GM12873 (cell line): ENCODE measurements at regions not wholly inside any gene's neighbourhood (a gene's known extent, or its start where the extent isn't known, plus 50 kb on each side); places are given as distances from the start of the nearest gene placed in this dataset.
A peak's percentile ranks its signal among the peaks of the same experiment; 100 is the strongest.

Experiments used
- TF ChIP-seq, protein P1 (sequence below): IDR thresholded peaks from 2 replicates; pipeline ENCODE4 v1.5.1; 2012; ENCODE audit warnings: low read depth, mild to moderate bottlenecking, moderate library complexity, low read length, control low read depth; ENCODE audit not compliant: insufficient read depth; ENCODE audit errors: missing control alignments

DNA sequence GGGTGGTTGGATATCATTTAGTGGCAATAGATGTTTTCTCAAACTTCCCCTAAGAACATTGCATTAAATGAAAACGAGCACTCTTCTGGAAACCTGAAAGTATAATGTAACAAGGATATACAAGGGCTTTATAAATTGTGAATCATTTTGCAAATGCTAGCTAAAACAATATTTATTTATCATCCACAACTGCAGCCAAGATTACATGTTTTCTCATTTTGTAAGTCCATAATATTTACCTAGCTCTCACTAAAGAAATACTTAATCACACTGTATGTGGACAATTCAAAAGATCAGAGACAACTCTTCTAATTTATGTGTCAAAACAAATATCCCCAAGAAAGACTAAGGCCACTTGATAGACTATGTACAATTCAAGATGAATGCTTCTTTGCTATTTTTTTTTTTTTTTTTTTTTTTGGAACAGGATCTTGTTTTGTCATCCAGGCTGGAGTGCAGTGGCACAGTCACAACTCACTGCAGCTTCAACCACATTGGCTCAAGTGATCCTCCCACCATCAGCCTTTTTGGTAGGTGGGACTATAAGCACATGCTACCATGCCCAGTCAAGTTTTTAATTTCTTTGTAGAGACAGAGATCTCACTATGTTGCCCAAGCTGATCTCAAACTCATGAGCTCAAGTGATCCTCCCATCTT lies 427.7 kb upstream of the THBS1 start:
- TF ChIP-seq, protein P1, sequence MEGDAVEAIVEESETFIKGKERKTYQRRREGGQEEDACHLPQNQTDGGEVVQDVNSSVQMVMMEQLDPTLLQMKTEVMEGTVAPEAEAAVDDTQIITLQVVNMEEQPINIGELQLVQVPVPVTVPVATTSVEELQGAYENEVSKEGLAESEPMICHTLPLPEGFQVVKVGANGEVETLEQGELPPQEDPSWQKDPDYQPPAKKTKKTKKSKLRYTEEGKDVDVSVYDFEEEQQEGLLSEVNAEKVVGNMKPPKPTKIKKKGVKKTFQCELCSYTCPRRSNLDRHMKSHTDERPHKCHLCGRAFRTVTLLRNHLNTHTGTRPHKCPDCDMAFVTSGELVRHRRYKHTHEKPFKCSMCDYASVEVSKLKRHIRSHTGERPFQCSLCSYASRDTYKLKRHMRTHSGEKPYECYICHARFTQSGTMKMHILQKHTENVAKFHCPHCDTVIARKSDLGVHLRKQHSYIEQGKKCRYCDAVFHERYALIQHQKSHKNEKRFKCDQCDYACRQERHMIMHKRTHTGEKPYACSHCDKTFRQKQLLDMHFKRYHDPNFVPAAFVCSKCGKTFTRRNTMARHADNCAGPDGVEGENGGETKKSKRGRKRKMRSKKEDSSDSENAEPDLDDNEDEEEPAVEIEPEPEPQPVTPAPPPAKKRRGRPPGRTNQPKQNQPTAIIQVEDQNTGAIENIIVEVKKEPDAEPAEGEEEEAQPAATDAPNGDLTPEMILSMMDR: no peak

DNA sequence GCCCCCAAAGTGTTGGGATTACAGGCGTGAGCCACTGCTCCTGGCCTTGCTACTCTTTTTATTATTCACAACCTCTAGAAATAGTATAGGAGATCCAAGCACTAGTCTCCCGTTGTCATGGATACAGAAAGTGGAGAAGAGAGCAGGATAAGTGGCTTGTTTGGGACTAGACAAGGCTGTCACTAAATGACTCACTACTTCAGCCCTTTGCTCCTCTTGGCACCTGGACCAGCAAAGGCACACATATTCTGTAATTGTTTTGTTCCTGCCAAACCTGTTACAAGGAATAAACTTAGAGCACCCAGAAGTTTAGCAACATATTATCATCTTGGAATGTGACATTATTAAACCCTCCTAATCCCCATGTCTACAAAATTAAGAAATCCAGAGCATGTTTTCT lies 427.2 kb upstream of the THBS1 start:
- TF ChIP-seq, protein P1: no peak

DNA sequence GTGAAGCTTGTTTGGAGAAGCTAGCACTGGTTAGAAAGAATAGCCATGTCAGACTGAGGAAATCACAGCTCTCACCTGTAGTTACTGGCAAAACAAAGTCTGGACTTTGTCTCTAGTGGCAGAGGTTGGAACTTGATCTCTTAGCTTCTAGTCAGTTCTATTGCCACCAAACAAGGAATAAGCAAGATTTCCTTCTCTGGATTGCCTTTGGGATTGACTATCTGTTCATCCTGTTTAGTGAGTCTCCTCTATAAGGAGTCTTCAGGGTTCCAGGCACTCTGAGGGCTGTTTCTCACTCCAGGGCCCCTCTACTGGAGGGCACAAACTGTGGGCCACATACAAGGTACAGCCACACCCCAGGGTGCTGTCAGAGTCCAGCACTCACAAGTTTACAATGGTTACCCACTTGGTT lies 426.6 kb upstream of the THBS1 start:
- TF ChIP-seq, protein P1: peak; percentile 42

DNA sequence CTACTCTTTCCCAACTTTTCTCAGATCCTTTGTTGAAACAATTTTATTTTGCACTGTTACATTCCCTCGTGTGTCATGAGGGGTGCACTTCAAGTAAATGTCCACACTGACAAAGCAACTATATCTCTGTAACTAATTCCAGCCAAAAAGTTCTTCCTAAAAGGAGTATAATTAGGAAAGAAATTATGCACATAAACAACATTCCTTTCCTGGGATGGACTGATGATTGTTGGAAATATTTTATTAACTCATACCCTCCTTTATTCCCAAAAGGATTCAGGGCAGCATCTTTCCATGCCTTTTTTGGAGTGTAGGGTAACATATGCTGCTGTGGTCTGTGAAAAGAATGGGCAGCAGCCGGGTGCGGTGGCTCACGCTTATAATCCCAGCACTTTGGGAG lies 426.1 kb upstream of the THBS1 start:
- TF ChIP-seq, protein P1: no peak

DNA sequence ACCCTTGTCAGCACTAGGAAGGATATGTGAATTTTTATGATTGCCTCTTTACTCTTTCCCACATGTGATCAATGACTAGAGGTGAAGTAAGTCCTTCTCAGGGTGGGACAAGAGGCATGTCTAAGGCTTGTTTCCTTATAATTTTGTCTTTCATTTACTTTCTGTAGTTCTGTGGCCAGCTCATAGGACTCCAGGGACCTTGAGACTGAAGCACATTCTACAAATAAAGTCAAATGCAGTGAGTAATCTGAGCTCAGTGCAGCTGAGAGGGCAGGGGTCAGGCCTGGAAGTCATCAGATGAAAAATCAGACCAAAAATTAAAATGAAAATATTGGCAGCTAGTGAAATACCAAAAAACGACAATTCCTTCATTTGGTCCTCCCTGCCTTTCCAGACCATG lies 424.7 kb upstream of the THBS1 start:
- TF ChIP-seq, protein P1: no peak

DNA sequence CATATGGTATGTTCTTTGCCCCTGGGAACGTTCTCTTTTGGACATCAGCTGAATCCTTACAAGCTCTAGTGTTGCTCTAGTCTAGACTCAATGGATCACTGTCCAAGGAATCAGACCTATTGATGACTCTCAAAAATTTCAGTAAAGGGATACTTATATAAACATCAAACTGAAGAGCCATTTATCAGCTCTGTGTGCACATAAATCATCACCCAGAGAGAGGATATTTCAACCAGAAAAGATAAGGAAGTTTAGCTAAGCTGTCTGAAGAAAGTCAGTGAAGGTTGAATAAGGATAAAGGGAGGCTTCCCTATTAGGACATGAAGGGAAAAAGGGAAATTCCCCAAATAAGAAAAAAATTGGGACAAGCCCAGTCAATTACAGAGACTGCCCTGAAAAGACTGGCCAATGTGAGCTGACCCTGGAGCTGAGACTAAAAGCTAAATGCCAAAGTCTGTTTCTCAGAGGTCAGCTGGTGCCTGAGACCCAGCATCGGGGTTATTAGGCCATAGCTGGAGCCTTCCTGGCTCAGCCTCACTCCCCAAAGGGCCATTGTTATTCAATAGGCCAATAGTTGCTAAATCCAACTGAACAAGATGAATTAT lies 424.1 kb upstream of the THBS1 start:
- TF ChIP-seq, protein P1: no peak

DNA sequence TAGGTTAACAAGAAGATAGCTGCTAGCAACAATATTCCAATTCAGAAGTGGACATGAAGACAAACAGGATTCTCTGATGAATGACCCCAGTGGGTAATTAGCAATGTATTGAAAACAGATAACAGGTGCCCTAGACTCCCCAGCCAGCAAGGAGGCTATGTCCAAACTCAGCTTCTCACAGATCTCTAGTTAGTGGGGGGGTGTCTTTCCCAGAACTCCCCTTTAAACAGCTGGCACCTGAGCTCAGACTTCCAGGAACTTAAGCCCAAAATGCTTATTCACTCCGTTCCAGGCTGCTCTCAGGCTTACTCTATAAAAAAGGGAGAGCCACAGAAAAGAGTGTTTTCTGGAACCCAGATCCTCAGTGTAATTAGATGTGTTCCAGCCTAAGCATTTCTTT lies 423.0 kb upstream of the THBS1 start:
- TF ChIP-seq, protein P1: no peak
